GM20431 (cell line): ENCODE measurements at regions not wholly inside any gene's neighbourhood (a gene's known extent, or its start where the extent isn't known, plus 50 kb on each side); places are given as distances from the start of the nearest gene placed in this dataset.

Experiments
- in situ Hi-C: fragments of 300-500 bp; cut with MseI, MboI; formaldehyde crosslinking; loops from one replicate; pipeline ENCODE4 v1.15.0; 2020; ENCODE audit warnings: low sequenced_read_pairs; ENCODE audit not compliant: unreplicated experiment

- in situ Hi-C loops: no loop called here
Measured at GRCh38 chr5:82785882-82786509, 291.2 kb downstream of the TMEM167A start.

GRCh38 chr5:82785456-82785855 lies 291.7 kb downstream of the TMEM167A start:
- in situ Hi-C loops: no loop called here

- in situ Hi-C loops: no loop called here
Measured at GRCh38 chr5:82784521-82784920, 292.7 kb downstream of the TMEM167A start.

- in situ Hi-C loops: no loop called here
Measured at GRCh38 chr5:82777106-82777505, 300.1 kb downstream of the TMEM167A start.

GRCh38 chr5:82772281-82772680 lies 304.9 kb downstream of the TMEM167A start:
- in situ Hi-C loops: no loop called here

GRCh38 chr5:82766206-82766605 lies 311.0 kb downstream of the TMEM167A start:
- in situ Hi-C loops: no loop called here

- in situ Hi-C loops: no loop called here
Measured at GRCh38 chr5:82765765-82766164, 311.4 kb downstream of the TMEM167A start.

GRCh38 chr5:82760856-82761255 lies 316.3 kb downstream of the TMEM167A start:
- in situ Hi-C loops: no loop called here

GRCh38 chr5:82758881-82759280 lies 318.3 kb downstream of the TMEM167A start:
- in situ Hi-C loops: no loop called here

- in situ Hi-C loops: no loop called here
Measured at GRCh38 chr5:82754759-82755158, 322.4 kb downstream of the TMEM167A start.

GRCh38 chr5:82754036-82754746 lies 323.0 kb downstream of the TMEM167A start:
- in situ Hi-C loops: no loop called here

GRCh38 chr5:82753374-82753773 lies 323.8 kb downstream of the TMEM167A start:
- in situ Hi-C loops: no loop called here

- in situ Hi-C loops: no loop called here
Measured at GRCh38 chr5:82749461-82749820, 327.8 kb downstream of the TMEM167A start.

- in situ Hi-C loops: no loop called here
Measured at GRCh38 chr5:82748688-82749460, 328.3 kb downstream of the TMEM167A start.

GRCh38 chr5:82747986-82748385 lies 329.2 kb downstream of the TMEM167A start:
- in situ Hi-C loops: no loop called here

- in situ Hi-C loops: no loop called here
Measured at GRCh38 chr5:82745016-82745415, 332.2 kb downstream of the TMEM167A start.

GRCh38 chr5:82738681-82739269 lies 338.4 kb downstream of the TMEM167A start:
- in situ Hi-C loops: no loop called here

GRCh38 chr5:82735160-82735789 lies 341.9 kb downstream of the TMEM167A start:
- in situ Hi-C loops: no loop called here

GRCh38 chr5:82734347-82734746 lies 342.8 kb downstream of the TMEM167A start:
- in situ Hi-C loops: no loop called here

GRCh38 chr5:82730913-82731312 lies 346.3 kb downstream of the TMEM167A start:
- in situ Hi-C loops: no loop called here
